NB4 (cell line): ENCODE measurements at regions not wholly inside any gene's neighbourhood (a gene's known extent, or its start where the extent isn't known, plus 50 kb on each side); places are given as distances from the start of the nearest gene placed in this dataset.

ENCODE experiments used
- CTCF ChIP-seq: IDR thresholded peaks from one replicate; pipeline ENCODE4 v1.5.1; 2012; ENCODE audit warnings: low read depth, low read length
- MAX ChIP-seq: IDR thresholded peaks from 2 replicates; pipeline ENCODE4 v1.6.1; 2011; ENCODE audit warnings: low read depth, low read length
- POLR2A ChIP-seq: IDR thresholded peaks from 2 replicates; pipeline ENCODE4 v1.6.1; 2011; ENCODE audit warnings: mild to moderate bottlenecking; ENCODE audit not compliant: insufficient read length; ENCODE audit errors: extremely low read depth

GRCh38 chr2:40751981-40752380, 300.1 kb upstream of the SLC8A1 start:
- TF ChIP-seq CTCF (no peak), MAX (no peak), POLR2A (no peak)
